Stomach (tissue), 8 donors: ENCODE measurements at regions not wholly inside any gene's neighbourhood (a gene's known extent, or its start where the extent isn't known, plus 50 kb on each side); places are given as distances from the start of the nearest gene placed in this dataset.

Experiments used
- DNase-seq, 2 donors: peaks; one replicate each; pipeline versions ENCODE4 v3.0.0 to v3.0.0-alpha.2; 2013 to 2019
- H3K27ac ChIP-seq, 5 donors: fragments of 200-600 bp in 4 of 5; sonication (generic) in 4 of 5; one replicate each; pipeline ENCODE4 v1.5.1; 2013 to 2019; ENCODE audit warnings: mild to moderate bottlenecking in 1 of 5, moderate library complexity in 1 of 5
- H3K27me3 ChIP-seq, 3 donors: fragments of 200-600 bp; sonication (generic); one replicate each; pipeline ENCODE4 v1.5.1; 2017 to 2019; ENCODE audit warnings: mixed run types in 1 of 3
- H3K36me3 ChIP-seq, 4 donors: fragments of 200-600 bp; sonication (generic); 1 replicate in 3 of 4; 2 replicates in 1 of 4; pipeline ENCODE4 v1.5.1; 2016 to 2019
- H3K4me1 ChIP-seq, 4 donors: fragments of 200-600 bp; sonication (generic); one replicate each; pipeline ENCODE4 v1.5.1; 2016 to 2019
- H3K4me3 ChIP-seq, 4 donors: fragments of 200-600 bp; sonication (generic) in 3 of 4; one replicate each; pipeline ENCODE4 v1.5.1; 2016 to 2019; ENCODE audit warnings: mild to moderate bottlenecking in 1 of 4
- H3K9me3 ChIP-seq, 4 donors: fragments of 200-600 bp; sonication (generic); one replicate each; pipeline ENCODE4 v1.5.1; 2016 to 2019
- CTCF ChIP-seq, 7 experiments: fragments of 450-650 bp in 4 of 7; fragments of 200-600 bp in 3 of 7; sonication (generic) in 3 of 7; IDR thresholded peaks; one replicate each; pipeline ENCODE4 v1.5.1; 2016 to 2019; ENCODE audit warnings: antibody characterized with exemption in 7 of 7, control low read depth in 2 of 7, mild to moderate bottlenecking in 1 of 7
- EP300 ChIP-seq: sonication (generic); formaldehyde crosslinking; IDR thresholded peaks from one replicate; pipeline ENCODE4 v1.6.1; 2017; ENCODE audit warnings: antibody characterized with exemption
- POLR2A ChIP-seq, 4 donors: fragments of 450-650 bp; IDR thresholded peaks; one replicate each; pipeline ENCODE4 v1.6.1; 2016; ENCODE audit warnings: antibody characterized with exemption in 4 of 4, control low read depth in 2 of 4, mild to moderate bottlenecking in 1 of 4, moderate library complexity in 1 of 4
- POLR2AphosphoS5 ChIP-seq, 3 donors: sonication (generic); formaldehyde crosslinking; IDR thresholded peaks; one replicate each; pipeline ENCODE4 v1.6.1; 2016; ENCODE audit warnings: antibody characterized with exemption in 3 of 3
- WGBS, 5 donors: extraction: QIAGEN DNeasy Blood & Tissue Kit in 3 of 5; methylation state at CpG; one replicate each; pipeline versions ENCODE4 v1.1.5 to v1.1.7; 2013 to 2018; 5-methylcytosine and 5-hydroxymethylcytosine counted together
- intact Hi-C: fragments of 100-400 bp; cut with DNase I; formaldehyde crosslinking; loops from one replicate; pipeline ENCODE4 v1.15.1; 2023; ENCODE audit warnings: low total_unique reads
- donor health status: healthy with polysubstance abuse.
- donor health status: Bipolar disorder and iron deficiency.
- donor health status: healthy.

- Histone ChIP-seq H3K27ac (no peak overlapping the region), H3K9me3 (peaks cover 0 to 3% (median 0%) of the 10 kb centered on the region in 4 donors), H3K4me3 (no peak overlapping the region), H3K4me1 (no peaks in the 10 kb centered on the region), H3K36me3 (no peaks in the 10 kb centered on the region), H3K27me3 (no peaks in the 10 kb centered on the region)
- intact Hi-C loops: no loop called here
- WGBS, 5 donors: 30 to 56% (median 45%) methylated on average over 2 of the region's 2 CpGs
- no peak for TF ChIP-seq POLR2AphosphoS5 (IDR thresholded peaks at IDR 0.05)
- no peak for TF ChIP-seq EP300
- TF ChIP-seq CTCF (IDR thresholded peaks at IDR 0.05): no peak
- TF ChIP-seq POLR2A (IDR thresholded peaks at IDR 0.05): no peak
- no peak for DNase-seq
Measured at GRCh38 chr3:153951276-153951675, 169.9 kb upstream of the ARHGEF26 start.

GRCh38 chr3:153952091-153952490 is 169.1 kb upstream of the ARHGEF26 start:
- no peak for TF ChIP-seq CTCF (IDR thresholded peaks at IDR 0.05)
- no peak for TF ChIP-seq POLR2AphosphoS5 (IDR thresholded peaks at IDR 0.05)
- no peak for TF ChIP-seq POLR2A (IDR thresholded peaks at IDR 0.05)
- TF ChIP-seq EP300: no peak
- H3K4me1 ChIP-seq: no peaks in the 10 kb centered on the region

GRCh38 chr3:153956613-153957012 is 164.6 kb upstream of the ARHGEF26 start:
- Histone ChIP-seq H3K9me3 (no peaks in the 10 kb centered on the region), H3K27me3 (no peaks in the 10 kb centered on the region), H3K36me3 (no peaks in the 10 kb centered on the region), H3K4me1 (peaks cover 0 to 13% (median 3%) of the 10 kb centered on the region in 4 donors), H3K27ac (no peak overlapping the region), H3K4me3 (no peak overlapping the region)
- 55 to 71% (median 65%) methylated on average over 5 of the region's 5 CpGs for WGBS, 5 donors
- no peak for DNase-seq
- no peak for TF ChIP-seq EP300
- TF ChIP-seq POLR2A (IDR thresholded peaks at IDR 0.05): no peak
- intact Hi-C loops: no loop called here

More at GRCh38 chr3:153952091-153952490, 169.1 kb upstream of the ARHGEF26 start:
- Histone ChIP-seq H3K36me3 (no peaks in the 10 kb centered on the region), H3K27ac (no peak overlapping the region), H3K27me3 (no peaks in the 10 kb centered on the region), H3K9me3 (peaks cover 0 to 3% (median 0%) of the 10 kb centered on the region in 4 donors), H3K4me3 (no peak overlapping the region)
- intact Hi-C loops: no loop called here
- no peak for DNase-seq
- WGBS, 5 donors: 78 to 84% (median 81%) methylated on average over 7 of the region's 7 CpGs

GRCh38 chr3:153957421-153957820 is 163.8 kb upstream of the ARHGEF26 start:
- TF ChIP-seq CTCF (IDR thresholded peaks at IDR 0.05): no peak
- no peak for TF ChIP-seq POLR2AphosphoS5 (IDR thresholded peaks at IDR 0.05)
- no peak for TF ChIP-seq EP300
- TF ChIP-seq POLR2A (IDR thresholded peaks at IDR 0.05): no peak
- WGBS, 5 donors: 50 to 71% (median 65%) methylated on average over 1 of the region's 1 CpG
- no peaks in the 10 kb centered on the region for H3K36me3 ChIP-seq
- no peak overlapping the region for H3K4me3 ChIP-seq
- no peak for DNase-seq
- peaks cover 0 to 17% (median 3%) of the 10 kb centered on the region in 4 donors for H3K4me1 ChIP-seq
- no peaks in the 10 kb centered on the region for H3K27me3 ChIP-seq
- intact Hi-C loops: no loop called here
- H3K27ac ChIP-seq: no peak overlapping the region
- H3K9me3 ChIP-seq: no peaks in the 10 kb centered on the region
